ENCODE measurements at regions not wholly inside any gene's neighbourhood (a gene's known extent, or its start where the extent isn't known, plus 50 kb on each side); places are given as distances from the start of the nearest gene placed in this dataset.

- TF ChIP-seq CTCF (IDR thresholded peaks at IDR 0.05): no peak
- TF ChIP-seq POLR2A (IDR thresholded peaks at IDR 0.05): no peak
These were observed 271.4 kb downstream of the MBNL1 start for GRCh38 chr3:152540120-152540519.

All from uterus (tissue), 2 donors.